ENCODE measurements at regions not wholly inside any gene's neighbourhood (a gene's known extent, or its start where the extent isn't known, plus 50 kb on each side); places are given as distances from the start of the nearest gene placed in this dataset.

GRCh38 chr1:218079347-218079746 is 205.7 kb upstream of the RRP15 start:
- Histone ChIP-seq H3K4me2 (ENCODE audit: insufficient read depth, low read length) (no peak overlapping the region), H3K27ac (ENCODE audit: extremely low read depth, low read depth, low read length) (no peak overlapping the region), H3K27me3 (ENCODE audit: control insufficient read depth in 2 of 2, insufficient read depth in 2 of 2, low read length in 2 of 2) (no peaks in the 10 kb centered on the region), H2AFZ (ENCODE audit: low read depth, low read length) (no peak overlapping the region), H3K4me3 (no peak overlapping the region), H3K4me1 (replicated peaks in 1 of 2; ENCODE audit: control insufficient read depth in 2 of 2, insufficient read depth in 2 of 2, low read length in 2 of 2) (no peaks in the 10 kb centered on the region), H4K20me1 (replicated peaks; ENCODE audit: control insufficient read depth, insufficient read depth, low read length) (no peaks in the 10 kb centered on the region), H3K36me3 (ENCODE audit: control insufficient read depth, insufficient read depth, low read length) (no peaks in the 10 kb centered on the region), H3K9me3 (replicated peaks; ENCODE audit: control insufficient read depth, insufficient read depth, low read depth, low read length) (no peaks in the 10 kb centered on the region; the same call in 1 of the 2 replicates), H3K79me2 (ENCODE audit: control insufficient read depth, insufficient read depth, low read length) (no peaks in the 10 kb centered on the region), H3K9me1 (ENCODE audit: control insufficient read depth, insufficient read depth, low read length) (no peaks in the 10 kb centered on the region), H3K9ac (ENCODE audit: insufficient read depth in 1 of 2, low read depth in 2 of 2, low read length in 2 of 2) (no peak overlapping the region)
- ChIA-PET CTCF (ENCODE audit: low intra/inter-chr PET ratio) (no interaction called here), POLR2A (no interaction called here)
- DNase-seq (ENCODE audit: extremely low read depth in 1 of 4, low spot score in 3 of 4) (no peak), FAIRE-seq (no peak), ATAC-seq (no peak)
- intact Hi-C loops (cut with micrococcal nuclease) = no loop called here
- in situ Hi-C loops (cut with MboI) = no loop called here
- no TSS peak for BruUV-seq (replicated peaks)
- 2% methylated on average over 4 of the region's 4 CpGs for WGBS (ENCODE audit: insufficient coverage, low coverage, missing lambda C conversion rate)
- TF ChIP-seq ZNF232 (CRISPR knock-in tag; IDR thresholded peaks at IDR 0.05) (no peak), ZNF280B (CRISPR knock-in tag; IDR thresholded peaks at IDR 0.05) (no peak), ATF7 (IDR thresholded peaks at IDR 0.05) (no peak), ELF4 (CRISPR knock-in tag; IDR thresholded peaks at IDR 0.05) (no peak), ZMIZ1 (IDR thresholded peaks at IDR 0.05; ENCODE audit: low read depth in 2 of 2, low read length in 2 of 2) (no peak), HINFP (tag; conservative IDR thresholded peaks at IDR 0.05; ENCODE audit: low read depth) (no peak), CCNT2 (IDR thresholded peaks at IDR 0.05; ENCODE audit: borderline replicate concordance, extremely low read depth, insufficient read length, low read depth, low read length) (no peak), IRF2 (CRISPR knock-in tag; IDR thresholded peaks at IDR 0.05) (no peak), TFE3 (CRISPR knock-in tag; IDR thresholded peaks at IDR 0.05) (no peak), ADNP (tag; IDR thresholded peaks at IDR 0.05) (no peak), HMG20B (CRISPR knock-in tag; IDR thresholded peaks at IDR 0.05) (no peak), CREB3 (tag; conservative IDR thresholded peaks at IDR 0.05; ENCODE audit: low read depth) (no peak), ZNF384 (IDR thresholded peaks at IDR 0.05; ENCODE audit: low read depth, low read length) (no peak)

Measured in K562 (cell line).